ENCODE measurements at regions not wholly inside any gene's neighbourhood (a gene's known extent, or its start where the extent isn't known, plus 50 kb on each side); places are given as distances from the start of the nearest gene placed in this dataset.

- H3K4me3 ChIP-seq (replicated peaks; ENCODE audit: low read depth, low read length) = no peak overlapping the region
- no peak for DNase-seq (ENCODE audit: low read depth)
- no peak for TF ChIP-seq CTCF (IDR thresholded peaks at IDR 0.05; ENCODE audit: low read length, missing control alignments)
Measured at GRCh38 chr14:76672123-76672522, 89.1 kb upstream of the VASH1 start.

GRCh38 chr14:76673261-76673660, 88.0 kb upstream of the VASH1 start:
- H3K4me3 ChIP-seq (replicated peaks; ENCODE audit: low read depth, low read length) = no peak overlapping the region
- no peak for TF ChIP-seq CTCF (IDR thresholded peaks at IDR 0.05; ENCODE audit: low read length, missing control alignments)
- DNase-seq (ENCODE audit: low read depth) = no peak

GRCh38 chr14:76675046-76675445, 86.2 kb upstream of the VASH1 start:
- H3K4me3 ChIP-seq (replicated peaks; ENCODE audit: low read depth, low read length) = no peak overlapping the region
- no peak for TF ChIP-seq CTCF (IDR thresholded peaks at IDR 0.05; ENCODE audit: low read length, missing control alignments)

GRCh38 chr14:76676539-76676938, 84.7 kb upstream of the VASH1 start:
- H3K4me3 ChIP-seq (replicated peaks; ENCODE audit: low read depth, low read length) = no peak overlapping the region
- no peak for DNase-seq (ENCODE audit: low read depth)
- TF ChIP-seq CTCF (IDR thresholded peaks at IDR 0.05; ENCODE audit: low read length, missing control alignments) = no peak

More at GRCh38 chr14:76675046-76675445, 86.2 kb upstream of the VASH1 start:
- no peak for DNase-seq (ENCODE audit: low read depth)

- no peak for TF ChIP-seq CTCF (IDR thresholded peaks at IDR 0.05; ENCODE audit: low read length, missing control alignments)
- DNase-seq (ENCODE audit: low read depth) = no peak
- no peak overlapping the region for H3K4me3 ChIP-seq (replicated peaks; ENCODE audit: low read depth, low read length)
Measured at GRCh38 chr14:76677534-76678145, 83.6 kb upstream of the VASH1 start.

GRCh38 chr14:76678244-76678800, 82.9 kb upstream of the VASH1 start:
- no peak for TF ChIP-seq CTCF (IDR thresholded peaks at IDR 0.05; ENCODE audit: low read length, missing control alignments)
- no peak overlapping the region for H3K4me3 ChIP-seq (replicated peaks; ENCODE audit: low read depth, low read length)
- no peak for DNase-seq (ENCODE audit: low read depth)

- no peak overlapping the region for H3K4me3 ChIP-seq (replicated peaks; ENCODE audit: low read depth, low read length)
- TF ChIP-seq CTCF (IDR thresholded peaks at IDR 0.05; ENCODE audit: low read length, missing control alignments) = no peak
- no peak for DNase-seq (ENCODE audit: low read depth)
Measured at GRCh38 chr14:76682367-76682766, 78.9 kb upstream of the VASH1 start.
